Neuronal stem cell (in vitro differentiated cells): ENCODE measurements at regions not wholly inside any gene's neighbourhood (a gene's known extent, or its start where the extent isn't known, plus 50 kb on each side); places are given as distances from the start of the nearest gene placed in this dataset.

Experiments
- DNase-seq: peaks from one replicate; pipeline ENCODE4 v3.0.0-alpha.2; 2013; ENCODE audit warnings: low spot score
- H2AFZ ChIP-seq: one replicate; pipeline ENCODE4 v1.6.1; 2013; ENCODE audit warnings: mild to moderate bottlenecking, low read length, inconsistent platforms
- H2AK5ac ChIP-seq: 2 replicates; pipeline ENCODE4 v1.6.1; 2013; ENCODE audit warnings: low read depth, mild to moderate bottlenecking, inconsistent platforms, low read length, moderate library complexity, mixed read lengths
- H2BK120ac ChIP-seq: 2 replicates; pipeline ENCODE4 v1.6.1; 2013; ENCODE audit warnings: low read depth, mild to moderate bottlenecking, inconsistent platforms, low read length, moderate library complexity, mixed read lengths
- H2BK12ac ChIP-seq: one replicate; pipeline ENCODE4 v1.6.1; 2013; ENCODE audit warnings: low read length, inconsistent platforms
- H2BK15ac ChIP-seq: 2 replicates; pipeline ENCODE4 v1.6.1; 2013; ENCODE audit warnings: mild to moderate bottlenecking, low read length, inconsistent platforms, mixed read lengths
- H2BK5ac ChIP-seq: one replicate; pipeline ENCODE4 v1.6.1; 2013; ENCODE audit warnings: inconsistent platforms, mild to moderate bottlenecking, low read length, moderate library complexity
- H3K14ac ChIP-seq: one replicate; pipeline ENCODE4 v1.6.1; 2013; ENCODE audit warnings: low read length, inconsistent platforms
- H3K18ac ChIP-seq: 2 replicates; pipeline ENCODE4 v1.6.1; 2013; ENCODE audit warnings: low read length, inconsistent platforms
- H3K23ac ChIP-seq: 2 replicates; pipeline ENCODE4 v1.6.1; 2013; ENCODE audit warnings: low read depth, mild to moderate bottlenecking, mixed read lengths, low read length, inconsistent platforms; ENCODE audit not compliant: poor library complexity
- H3K27ac ChIP-seq: replicated peaks from 3 replicates; pipeline ENCODE4 v1.5.1; 2013; ENCODE audit warnings: low read length, inconsistent platforms
- H3K27me3 ChIP-seq, 3 experiments: 2 replicates each; pipeline ENCODE4 v1.6.1; 2013; ENCODE audit warnings: low read length in 3 of 3, mild to moderate bottlenecking in 2 of 3, inconsistent platforms in 1 of 3, low read depth in 1 of 3, mixed read lengths in 1 of 3, moderate library complexity in 1 of 3; ENCODE audit not compliant: control insufficient read depth in 3 of 3, insufficient read depth in 3 of 3
- H3K36me3 ChIP-seq, 2 donors: replicated peaks in 1 of 2; 2 replicates each; pipeline ENCODE4 v1.6.1; 2013; ENCODE audit warnings: low read length in 2 of 2; ENCODE audit not compliant: control insufficient read depth in 2 of 2, insufficient read depth in 2 of 2
- H3K4ac ChIP-seq: 2 replicates; pipeline ENCODE4 v1.6.1; 2013; ENCODE audit warnings: inconsistent platforms, mild to moderate bottlenecking, low read length, moderate library complexity
- H3K4me1 ChIP-seq, 2 donors: 1 replicate in 1 of 2; 2 replicates in 1 of 2; pipeline ENCODE4 v1.6.1; 2013; ENCODE audit warnings: low read length in 2 of 2, low read depth in 1 of 2; ENCODE audit not compliant: control insufficient read depth in 2 of 2, insufficient read depth in 1 of 2
- H3K4me2 ChIP-seq: one replicate; pipeline ENCODE4 v1.6.1; 2013; ENCODE audit warnings: mild to moderate bottlenecking, low read length, inconsistent platforms; ENCODE audit not compliant: insufficient read depth, poor library complexity, severe bottlenecking
- H3K4me3 ChIP-seq, 2 donors: 2 replicates each; pipeline ENCODE4 v1.5.1; 2013; ENCODE audit warnings: low read length in 2 of 2, mild to moderate bottlenecking in 2 of 2, inconsistent platforms in 1 of 2, moderate library complexity in 1 of 2
- H3K79me1 ChIP-seq: one replicate; pipeline ENCODE4 v1.6.1; 2013; ENCODE audit warnings: low read depth, mild to moderate bottlenecking, inconsistent platforms, low read length, moderate library complexity
- H3K9ac ChIP-seq: one replicate; pipeline ENCODE4 v1.6.1; 2013; ENCODE audit warnings: mild to moderate bottlenecking, low read depth, low read length, inconsistent platforms; ENCODE audit not compliant: poor library complexity
- H3K9me3 ChIP-seq, 2 donors: replicated peaks in 1 of 2; 2 replicates each; pipeline versions ENCODE3 to v1.6.1; 2013; ENCODE audit warnings: low read length in 2 of 2, mild to moderate bottlenecking in 2 of 2, inconsistent platforms in 1 of 2, low read depth in 1 of 2, mixed read lengths in 1 of 2, moderate library complexity in 1 of 2; ENCODE audit not compliant: control insufficient read depth in 2 of 2, insufficient read depth in 1 of 2
- H4K8ac ChIP-seq: one replicate; pipeline ENCODE4 v1.6.1; 2013; ENCODE audit warnings: low read depth, mild to moderate bottlenecking, inconsistent platforms, low read length, moderate library complexity
- H4K91ac ChIP-seq: one replicate; pipeline ENCODE4 v1.6.1; 2013; ENCODE audit warnings: low read length, low read depth, mild to moderate bottlenecking, inconsistent platforms; ENCODE audit not compliant: poor library complexity
- WGBS, 2 donors: extraction: QIAGEN DNeasy Blood & Tissue Kit; methylation state at CpG; one replicate each; pipeline ENCODE4 v1.1.7; 2013; ENCODE audit warnings: missing lambda C conversion rate in 2 of 2, mixed read lengths in 1 of 2; ENCODE audit not compliant: insufficient read length in 2 of 2, insufficient replicate concordance in 1 of 2; ENCODE audit errors: extremely low coverage in 2 of 2; 5-methylcytosine and 5-hydroxymethylcytosine counted together

DNA sequence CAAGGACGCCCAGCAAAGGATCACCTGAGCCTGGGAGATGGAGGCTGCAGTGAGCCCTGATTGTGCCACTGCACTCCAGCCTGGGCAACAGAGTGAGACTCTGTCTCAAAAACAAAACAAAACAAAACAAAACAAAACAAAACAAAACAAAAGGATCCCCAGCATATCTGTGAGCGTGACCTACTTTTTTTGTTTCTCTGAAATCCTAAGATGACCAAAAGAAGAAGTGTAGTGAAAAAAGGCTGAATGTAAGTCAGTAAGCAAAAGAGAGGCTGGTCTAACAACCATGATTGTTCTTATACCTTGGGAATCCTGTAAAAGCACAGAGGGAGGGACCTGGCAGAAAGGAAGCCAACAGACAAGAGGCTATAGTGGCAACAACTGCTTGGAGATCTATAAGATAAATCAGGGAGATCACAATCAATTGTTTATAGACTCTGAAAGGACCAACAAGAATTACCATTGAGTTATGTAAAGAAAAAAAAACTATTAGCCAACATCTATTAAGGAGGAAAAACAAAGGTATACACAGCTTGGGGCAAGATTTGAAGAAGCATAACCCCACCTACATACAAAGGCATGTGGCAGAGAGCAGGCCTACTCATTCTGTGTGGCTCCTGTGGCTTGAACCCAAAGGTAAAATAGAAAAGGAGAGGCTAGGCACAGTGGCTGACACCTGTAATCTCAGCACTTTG, 255.2 kb upstream of the KLF14 start:
- DNase-seq: no peak
- WGBS, 2 donors: no CpG with 5 or more reads among the region's 2 CpGs
- Histone ChIP-seq H3K23ac (no peak overlapping the region), H3K4ac (no peak overlapping the region), H2BK15ac (no peak overlapping the region), H2BK120ac (no peak overlapping the region), H2BK5ac (no peak overlapping the region), H3K79me1 (no peaks in the 10 kb centered on the region), H3K4me3 (no peak overlapping the region), H2BK12ac (no peak overlapping the region), H3K36me3 (no peaks in the 10 kb centered on the region), H3K18ac (no peak overlapping the region), H3K4me1 (peaks cover 5 to 7% of the 10 kb centered on the region in 2 donors), H3K9ac (no peak overlapping the region), H3K27me3 (no peaks in the 10 kb centered on the region), H2AFZ (no peak overlapping the region), H3K9me3 (peaks cover 0 to 3% of the 10 kb centered on the region in 2 donors), H4K91ac (no peak overlapping the region), H3K4me2 (no peak overlapping the region), H3K27ac (no peak overlapping the region), H2AK5ac (no peak overlapping the region), H3K14ac (no peak overlapping the region), H4K8ac (no peak overlapping the region)

GRCh38 chr7:130990178-130990832, 256.3 kb upstream of the KLF14 start:
- Histone ChIP-seq H2BK15ac (no peak overlapping the region), H3K79me1 (no peaks in the 10 kb centered on the region), H2AK5ac (no peak overlapping the region), H2BK120ac (no peak overlapping the region), H2AFZ (no peak overlapping the region), H3K27ac (no peak overlapping the region), H3K14ac (no peak overlapping the region), H3K4me1 (peaks cover 5 to 7% of the 10 kb centered on the region in 2 donors), H3K4me3 (no peak overlapping the region), H3K4me2 (no peak overlapping the region), H3K23ac (no peak overlapping the region), H4K8ac (no peak overlapping the region), H3K36me3 (no peaks in the 10 kb centered on the region), H3K4ac (no peak overlapping the region), H3K18ac (no peak overlapping the region), H3K9ac (no peak overlapping the region), H3K9me3 (peaks cover 0 to 3% of the 10 kb centered on the region in 2 donors), H3K27me3 (no peaks in the 10 kb centered on the region), H2BK5ac (no peak overlapping the region), H4K91ac (no peak overlapping the region), H2BK12ac (no peak overlapping the region)
- no CpG with 5 or more reads among the region's 16 CpGs for WGBS, 2 donors
- DNase-seq: no peak

GRCh38 chr7:130993671-130994365, 259.8 kb upstream of the KLF14 start:
- H3K4me3 ChIP-seq: no peak overlapping the region
- H2BK120ac ChIP-seq: no peak overlapping the region
- no peak overlapping the region for H3K9ac ChIP-seq
- H3K9me3 ChIP-seq: peaks cover 0 to 3% of the 10 kb centered on the region in 2 donors
- H4K8ac ChIP-seq: no peak overlapping the region
- H4K91ac ChIP-seq: no peak overlapping the region
- H3K4ac ChIP-seq: no peak overlapping the region
- DNase-seq: no peak
- H3K27me3 ChIP-seq: no peaks in the 10 kb centered on the region
- H2BK5ac ChIP-seq: no peak overlapping the region
- H2AFZ ChIP-seq: no peak overlapping the region
- H3K4me2 ChIP-seq: no peak overlapping the region
- no peak overlapping the region for H2AK5ac ChIP-seq
- no peaks in the 10 kb centered on the region for H3K4me1 ChIP-seq
- no peaks in the 10 kb centered on the region for H3K36me3 ChIP-seq
- no peak overlapping the region for H3K27ac ChIP-seq
- H3K23ac ChIP-seq: no peak overlapping the region
- no CpG with 5 or more reads among the region's 11 CpGs for WGBS, 2 donors
- H3K79me1 ChIP-seq: no peaks in the 10 kb centered on the region
- no peak overlapping the region for H2BK12ac ChIP-seq
- H3K18ac ChIP-seq: no peak overlapping the region
- no peak overlapping the region for H2BK15ac ChIP-seq
- no peak overlapping the region for H3K14ac ChIP-seq
